Osteocyte (in vitro differentiated cells): ENCODE measurements at regions not wholly inside any gene's neighbourhood (a gene's known extent, or its start where the extent isn't known, plus 50 kb on each side); places are given as distances from the start of the nearest gene placed in this dataset.
A peak's percentile ranks its signal among the peaks of the same experiment; 100 is the strongest.

Source experiments
- DNase-seq: peaks from one replicate; pipeline ENCODE4 v3.0.0; 2021; ENCODE audit warnings: mixed read lengths; ENCODE audit not compliant: unreplicated experiment; ENCODE audit errors: extremely low spot score
- H3K27ac Mint-ChIP-seq: one replicate; pipeline ENCODE4 v1.8.0; 2021; ENCODE audit warnings: mild to moderate bottlenecking, mixed read lengths; ENCODE audit not compliant: unreplicated experiment
- H3K27me3 Mint-ChIP-seq: one replicate; pipeline ENCODE4 v1.8.0; 2021; ENCODE audit warnings: mixed read lengths; ENCODE audit not compliant: unreplicated experiment
- H3K36me3 Mint-ChIP-seq: one replicate; pipeline ENCODE4 v1.8.0; 2021; ENCODE audit warnings: mixed read lengths; ENCODE audit not compliant: unreplicated experiment
- H3K4me1 Mint-ChIP-seq: one replicate; pipeline ENCODE4 v1.8.0; 2021; ENCODE audit warnings: mixed read lengths; ENCODE audit not compliant: unreplicated experiment
- H3K4me3 Mint-ChIP-seq: one replicate; pipeline ENCODE4 v1.8.0; 2021; ENCODE audit warnings: mild to moderate bottlenecking, moderate library complexity, mixed read lengths; ENCODE audit not compliant: unreplicated experiment
- H3K9me3 Mint-ChIP-seq: one replicate; pipeline ENCODE4 v1.8.0; 2021; ENCODE audit warnings: mixed read lengths; ENCODE audit not compliant: unreplicated experiment
- TF ChIP-seq, protein P1 (sequence below): fragments of 200-600 bp; sonication (generic); IDR thresholded peaks from 2 replicates; pipeline ENCODE4 v1.5.0; 2021; ENCODE audit warnings: antibody characterized with exemption, mild to moderate bottlenecking, moderate library complexity

DNA sequence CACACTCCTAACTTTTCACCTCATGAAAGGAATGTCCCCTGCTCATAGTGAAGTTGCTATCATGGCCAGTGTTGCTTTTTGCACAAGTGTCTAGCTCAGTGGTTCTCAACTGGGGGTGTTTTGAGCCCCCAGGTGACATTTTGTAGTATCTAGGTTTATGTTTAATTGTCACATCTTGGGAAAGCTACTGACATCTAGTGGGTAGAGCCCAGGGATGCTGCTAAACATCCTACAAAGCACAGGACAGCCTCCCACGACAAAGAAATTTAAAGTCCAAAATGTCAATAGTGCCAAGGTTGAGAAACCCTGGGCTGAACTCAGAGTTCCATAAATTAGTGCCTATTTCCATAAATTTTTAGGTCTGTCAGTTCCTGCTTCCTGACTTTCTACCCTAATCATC is 70.7 kb upstream of the HCCS start:
- Mint-ChIP-seq H3K27ac (no peak overlapping the region), H3K36me3 (peaks cover 2% of the 10 kb centered on the region), H3K4me1 (peaks cover 2% of the 10 kb centered on the region), H3K9me3 (peaks cover 18% of the 10 kb centered on the region), H3K27me3 (no peaks in the 10 kb centered on the region), H3K4me3 (no peak overlapping the region)
- TF ChIP-seq, protein P1, sequence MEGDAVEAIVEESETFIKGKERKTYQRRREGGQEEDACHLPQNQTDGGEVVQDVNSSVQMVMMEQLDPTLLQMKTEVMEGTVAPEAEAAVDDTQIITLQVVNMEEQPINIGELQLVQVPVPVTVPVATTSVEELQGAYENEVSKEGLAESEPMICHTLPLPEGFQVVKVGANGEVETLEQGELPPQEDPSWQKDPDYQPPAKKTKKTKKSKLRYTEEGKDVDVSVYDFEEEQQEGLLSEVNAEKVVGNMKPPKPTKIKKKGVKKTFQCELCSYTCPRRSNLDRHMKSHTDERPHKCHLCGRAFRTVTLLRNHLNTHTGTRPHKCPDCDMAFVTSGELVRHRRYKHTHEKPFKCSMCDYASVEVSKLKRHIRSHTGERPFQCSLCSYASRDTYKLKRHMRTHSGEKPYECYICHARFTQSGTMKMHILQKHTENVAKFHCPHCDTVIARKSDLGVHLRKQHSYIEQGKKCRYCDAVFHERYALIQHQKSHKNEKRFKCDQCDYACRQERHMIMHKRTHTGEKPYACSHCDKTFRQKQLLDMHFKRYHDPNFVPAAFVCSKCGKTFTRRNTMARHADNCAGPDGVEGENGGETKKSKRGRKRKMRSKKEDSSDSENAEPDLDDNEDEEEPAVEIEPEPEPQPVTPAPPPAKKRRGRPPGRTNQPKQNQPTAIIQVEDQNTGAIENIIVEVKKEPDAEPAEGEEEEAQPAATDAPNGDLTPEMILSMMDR: peak; percentile 35
- DNase-seq: no peak

DNA sequence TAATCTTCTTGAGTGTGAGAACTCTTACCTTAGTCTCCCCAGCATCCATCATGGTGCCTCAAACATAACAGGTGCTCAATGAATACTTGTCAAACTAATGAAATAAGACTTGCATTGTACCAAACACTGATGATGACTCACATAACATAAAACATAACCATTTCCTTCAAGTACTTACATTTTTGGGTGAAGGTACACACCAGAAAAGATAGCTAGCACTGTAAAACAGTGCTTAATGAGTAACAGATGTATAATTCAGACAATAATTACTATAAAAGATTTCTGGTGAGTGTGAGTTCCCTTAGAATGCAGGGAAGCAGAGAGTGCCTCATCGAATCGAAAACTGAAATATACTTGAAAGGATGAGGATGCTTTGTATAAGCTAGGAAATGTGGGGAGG is 70.1 kb upstream of the HCCS start:
- Mint-ChIP-seq H3K4me1 (peaks cover 2% of the 10 kb centered on the region), H3K27ac (no peak overlapping the region), H3K27me3 (no peaks in the 10 kb centered on the region), H3K36me3 (peaks cover 2% of the 10 kb centered on the region), H3K9me3 (peaks cover 24% of the 10 kb centered on the region), H3K4me3 (no peak overlapping the region)
- TF ChIP-seq, protein P1: no peak
- no peak for DNase-seq

DNA sequence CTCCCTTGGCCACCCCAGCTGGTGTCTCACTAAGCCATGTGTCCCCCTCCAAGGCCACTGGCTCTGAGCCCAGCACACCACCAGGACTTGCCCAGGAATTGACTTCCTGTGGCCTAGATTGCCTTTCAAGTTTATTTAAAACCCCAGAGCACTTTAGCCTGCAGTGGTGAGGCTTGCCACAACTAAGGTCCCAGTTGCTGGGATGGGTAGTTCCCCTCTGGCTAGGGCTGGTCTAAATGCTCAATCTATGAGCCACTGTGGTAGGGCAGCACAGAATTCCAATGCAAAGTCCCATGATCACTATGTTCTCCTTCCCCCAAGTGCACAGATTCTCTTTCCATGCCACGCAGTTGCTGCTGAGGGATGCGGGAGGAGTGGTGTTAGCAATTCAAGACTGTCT is 61.1 kb upstream of the HCCS start:
- TF ChIP-seq, protein P1: no peak
- DNase-seq: no peak
- peaks cover 16% of the 10 kb centered on the region for H3K4me1 Mint-ChIP-seq
- peaks cover 2% of the 10 kb centered on the region for H3K36me3 Mint-ChIP-seq
- H3K9me3 Mint-ChIP-seq: peaks cover 28% of the 10 kb centered on the region
- no peak overlapping the region for H3K27ac Mint-ChIP-seq
- H3K4me3 Mint-ChIP-seq: no peak overlapping the region
- H3K27me3 Mint-ChIP-seq: no peaks in the 10 kb centered on the region

DNA sequence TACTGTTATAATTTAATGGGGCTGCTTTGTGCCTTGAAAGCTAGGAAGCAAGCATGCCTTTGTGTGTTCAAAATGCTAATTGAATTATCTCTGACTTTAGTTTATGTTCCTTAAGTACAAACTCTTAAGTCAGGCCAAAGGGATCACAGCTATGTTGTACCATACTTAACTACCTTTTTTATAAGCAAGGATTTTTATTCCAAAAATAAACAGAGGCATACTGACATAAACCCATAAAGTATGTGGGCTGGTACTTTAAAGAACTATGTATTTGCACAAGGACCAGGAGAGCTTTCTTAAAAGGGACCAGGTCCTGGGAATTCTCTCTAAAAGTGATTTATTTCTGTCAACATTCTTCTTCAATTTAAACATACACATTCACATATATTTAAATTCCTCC is 57.8 kb upstream of the HCCS start:
- Mint-ChIP-seq H3K9me3 (peaks cover 17% of the 10 kb centered on the region), H3K36me3 (no peaks in the 10 kb centered on the region), H3K27ac (no peak overlapping the region), H3K4me3 (no peak overlapping the region), H3K27me3 (no peaks in the 10 kb centered on the region), H3K4me1 (peaks cover 21% of the 10 kb centered on the region)
- DNase-seq: no peak
- TF ChIP-seq, protein P1: no peak

DNA sequence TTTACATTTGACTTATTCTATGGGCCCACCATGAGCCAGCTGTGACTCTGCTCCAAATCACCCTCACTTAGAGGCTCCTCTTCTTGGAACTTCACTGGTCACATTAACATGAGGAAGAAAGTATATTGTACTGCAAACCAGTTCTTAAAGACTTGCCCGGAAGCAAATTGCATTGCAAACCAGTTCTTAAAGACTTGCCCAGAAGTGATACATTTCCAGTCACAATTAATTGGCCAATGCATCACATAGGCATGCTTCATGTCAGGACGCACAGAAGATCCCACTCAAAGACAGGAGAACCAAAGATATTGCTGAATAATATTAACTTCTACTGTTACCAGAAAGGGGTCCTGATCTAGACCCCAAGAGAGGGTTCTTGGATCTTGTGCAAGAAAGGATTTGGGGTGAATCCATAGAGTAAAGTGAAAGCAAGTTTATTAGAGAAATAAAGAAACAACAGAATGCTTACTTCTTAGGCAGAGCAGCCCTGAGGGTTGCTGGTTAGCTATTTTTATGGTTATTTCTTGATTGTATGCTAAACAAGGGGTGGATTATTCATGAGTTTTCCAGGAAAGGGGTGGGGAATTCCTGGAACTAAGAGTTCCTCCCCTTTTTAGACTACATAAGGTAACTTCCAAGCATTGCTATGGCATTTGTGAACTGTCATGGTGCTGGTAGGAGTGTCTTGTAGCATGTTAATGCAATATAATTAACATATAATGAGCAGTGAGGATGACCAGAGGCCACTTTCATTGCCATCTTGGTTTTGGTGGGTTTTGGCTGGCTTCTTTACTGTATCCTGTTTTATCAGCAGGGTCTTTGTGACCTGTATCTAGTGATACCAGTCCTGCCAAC is 54.6 kb upstream of the HCCS start:
- no peak for DNase-seq
- peaks cover 19% of the 10 kb centered on the region for H3K9me3 Mint-ChIP-seq
- H3K36me3 Mint-ChIP-seq: no peaks in the 10 kb centered on the region
- no peak overlapping the region for H3K27ac Mint-ChIP-seq
- H3K4me3 Mint-ChIP-seq: no peak overlapping the region
- TF ChIP-seq, protein P1: no peak
- H3K4me1 Mint-ChIP-seq: peaks cover 33% of the 10 kb centered on the region
- H3K27me3 Mint-ChIP-seq: no peaks in the 10 kb centered on the region
